Spleen (tissue), 11 donors: ENCODE measurements at regions not wholly inside any gene's neighbourhood (a gene's known extent, or its start where the extent isn't known, plus 50 kb on each side); places are given as distances from the start of the nearest gene placed in this dataset.

Experiments
- DNase-seq: peaks from one replicate; pipeline ENCODE4 v3.0.0-alpha.2; 2020
- H3K27ac ChIP-seq, 8 donors: fragments of 200-600 bp; sonication (generic) in 7 of 8; 1 replicate in 4 of 8; 2 replicates in 4 of 8; pipeline versions ENCODE4 v1.5.0 to v1.8.0; 2016 to 2021; ENCODE audit warnings: inconsistent platforms in 4 of 8, mild to moderate bottlenecking in 4 of 8, moderate library complexity in 1 of 8
- H3K27me3 ChIP-seq, 7 donors: fragments of 200-600 bp; sonication (generic) in 6 of 7; replicated peaks in 1 of 7; 1 replicate in 4 of 7; 2 replicates in 3 of 7; pipeline versions ENCODE4 v1.5.0 to v1.8.0; 2016 to 2021; ENCODE audit warnings: inconsistent platforms in 3 of 7, mild to moderate bottlenecking in 1 of 7
- H3K36me3 ChIP-seq, 6 donors: fragments of 200-600 bp; sonication (generic) in 5 of 6; 1 replicate in 4 of 6; 2 replicates in 2 of 6; pipeline versions ENCODE4 v1.5.0 to v1.8.0; 2016 to 2021; ENCODE audit warnings: inconsistent platforms in 2 of 6
- H3K4me1 ChIP-seq, 6 donors: fragments of 200-600 bp; sonication (generic) in 5 of 6; 1 replicate in 3 of 6; 2 replicates in 3 of 6; pipeline versions ENCODE4 v1.5.0 to v1.8.0; 2016 to 2021; ENCODE audit warnings: inconsistent platforms in 3 of 6
- H3K4me3 ChIP-seq, 8 donors: fragments of 200-600 bp; sonication (generic) in 7 of 8; 1 replicate in 4 of 8; 2 replicates in 4 of 8; pipeline versions ENCODE4 v1.5.0 to v1.8.0; 2016 to 2021; ENCODE audit warnings: inconsistent platforms in 4 of 8, mild to moderate bottlenecking in 4 of 8, moderate library complexity in 2 of 8
- H3K9me3 ChIP-seq, 8 donors: fragments of 200-600 bp; sonication (generic) in 7 of 8; 1 replicate in 4 of 8; 2 replicates in 4 of 8; pipeline versions ENCODE4 v1.5.0 to v1.8.0; 2016 to 2021; ENCODE audit warnings: inconsistent platforms in 4 of 8
- POLR2A ChIP-seq, 3 donors: fragments of 450-650 bp; IDR thresholded peaks; one replicate each; pipeline ENCODE4 v1.5.1; 2017; ENCODE audit warnings: antibody characterized with exemption in 3 of 3, mild to moderate bottlenecking in 1 of 3
- POLR2AphosphoS5 ChIP-seq, 3 donors: sonication (generic); formaldehyde crosslinking; IDR thresholded peaks; one replicate each; pipeline ENCODE4 v1.5.1; 2017; ENCODE audit warnings: antibody characterized with exemption in 3 of 3
- WGBS, 5 donors: extraction: QIAGEN DNeasy Blood & Tissue Kit in 3 of 5; methylation state at CpG; one replicate each; pipeline versions ENCODE4 v1.1.5 to v1.1.7; 2013 to 2018; 5-methylcytosine and 5-hydroxymethylcytosine counted together
- intact Hi-C: fragments of 100-400 bp; cut with DNase I; formaldehyde crosslinking; loops from one replicate; pipeline ENCODE4 v1.15.0; 2023; ENCODE audit warnings: low total_unique reads
- TF ChIP-seq, protein P1 (sequence below), 11 experiments: fragments of 200-600 bp in 7 of 11; fragments of 450-650 bp in 4 of 11; sonication (generic) in 4 of 11; IDR thresholded peaks in 8 of 11; conservative IDR thresholded peaks in 3 of 11; 1 replicate in 7 of 11; 2 replicates in 4 of 11; pipeline versions ENCODE4 v1.4.0 to v1.8.0; 2016 to 2021; ENCODE audit warnings: antibody characterized with exemption in 11 of 11, inconsistent platforms in 4 of 11, mild to moderate bottlenecking in 1 of 11
- donor health status: healthy with polysubstance abuse.
- donor health status: DM: no; HTN: no; CAD: no; lungs with moderate emphysema.
- donor health status: DM: no; HTN: no; CAD: no.
- donor health status: Bipolar disorder and iron deficiency.
- donor health status: healthy.
- donor health status: DM: no; HTN: no; CAD: no.
- donor health status: DM: yes; HTN: yes; CAD: no.

DNA sequence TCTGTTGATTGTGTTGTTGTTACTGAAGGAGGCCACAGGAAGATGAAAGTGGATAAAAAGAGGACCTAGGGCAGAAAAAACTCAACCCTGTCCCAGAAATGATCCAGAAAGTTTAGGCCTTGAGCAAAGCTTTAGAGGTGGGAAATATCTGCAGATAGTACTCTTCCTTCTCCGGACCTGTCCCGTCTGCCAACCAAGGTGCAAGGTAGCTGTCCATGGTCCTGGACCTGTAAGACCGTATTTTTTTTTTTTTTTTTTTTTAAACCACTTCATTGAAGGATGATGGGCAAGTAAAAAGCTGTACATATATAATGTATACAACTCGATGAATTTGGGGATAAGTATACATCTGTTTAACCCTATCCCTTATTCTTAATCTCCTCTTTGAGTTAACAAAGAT lies 225.9 kb downstream of the OLFM4 start:
- DNase-seq, result no peak
- intact Hi-C loops, result no loop called here
- TF ChIP-seq, protein P1, sequence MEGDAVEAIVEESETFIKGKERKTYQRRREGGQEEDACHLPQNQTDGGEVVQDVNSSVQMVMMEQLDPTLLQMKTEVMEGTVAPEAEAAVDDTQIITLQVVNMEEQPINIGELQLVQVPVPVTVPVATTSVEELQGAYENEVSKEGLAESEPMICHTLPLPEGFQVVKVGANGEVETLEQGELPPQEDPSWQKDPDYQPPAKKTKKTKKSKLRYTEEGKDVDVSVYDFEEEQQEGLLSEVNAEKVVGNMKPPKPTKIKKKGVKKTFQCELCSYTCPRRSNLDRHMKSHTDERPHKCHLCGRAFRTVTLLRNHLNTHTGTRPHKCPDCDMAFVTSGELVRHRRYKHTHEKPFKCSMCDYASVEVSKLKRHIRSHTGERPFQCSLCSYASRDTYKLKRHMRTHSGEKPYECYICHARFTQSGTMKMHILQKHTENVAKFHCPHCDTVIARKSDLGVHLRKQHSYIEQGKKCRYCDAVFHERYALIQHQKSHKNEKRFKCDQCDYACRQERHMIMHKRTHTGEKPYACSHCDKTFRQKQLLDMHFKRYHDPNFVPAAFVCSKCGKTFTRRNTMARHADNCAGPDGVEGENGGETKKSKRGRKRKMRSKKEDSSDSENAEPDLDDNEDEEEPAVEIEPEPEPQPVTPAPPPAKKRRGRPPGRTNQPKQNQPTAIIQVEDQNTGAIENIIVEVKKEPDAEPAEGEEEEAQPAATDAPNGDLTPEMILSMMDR (IDR thresholded peaks at IDR 0.05 in 8 of 11, conservative IDR thresholded peaks at IDR 0.05 in 3 of 11), result no peak
- no peak for TF ChIP-seq POLR2AphosphoS5 (IDR thresholded peaks at IDR 0.05)
- TF ChIP-seq POLR2A (IDR thresholded peaks at IDR 0.05), result no peak
- Histone ChIP-seq H3K36me3 (no peaks in the 10 kb centered on the region), H3K4me3 (no peak overlapping the region), H3K9me3 (no peaks in the 10 kb centered on the region), H3K4me1 (no peaks in the 10 kb centered on the region), H3K27me3 (peaks cover 0 to 20% (median 0%) of the 10 kb centered on the region in 7 donors), H3K27ac (no peak overlapping the region)
- 24 to 34% (median 29%) methylated on average over 4 of the region's 4 CpGs for WGBS, 5 donors

DNA sequence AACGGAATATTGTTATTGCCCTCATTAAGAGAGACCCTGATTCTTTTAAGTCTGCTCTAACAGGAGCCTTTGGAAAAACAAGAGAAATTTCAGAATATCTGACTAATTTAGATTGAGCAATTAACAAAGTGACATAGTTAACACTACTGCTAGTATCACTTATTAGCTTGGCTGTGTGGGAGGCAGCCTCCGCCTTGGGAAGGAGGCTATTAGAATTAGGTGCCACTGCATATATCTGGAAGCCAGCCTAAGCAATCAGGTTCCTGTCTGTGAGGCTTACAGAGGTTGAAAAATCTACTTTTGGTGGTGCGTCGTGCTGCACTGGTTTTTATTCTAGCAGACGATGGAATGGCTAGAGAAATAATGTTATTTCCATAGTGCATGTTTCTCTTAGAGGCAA lies 227.2 kb downstream of the OLFM4 start:
- H3K36me3 ChIP-seq, result no peaks in the 10 kb centered on the region
- H3K27me3 ChIP-seq, result peaks cover 0 to 20% (median 0%) of the 10 kb centered on the region in 7 donors
- H3K27ac ChIP-seq, result no peak overlapping the region
- 87 to 91% (median 90%) methylated on average over 5 of the region's 5 CpGs for WGBS, 5 donors
- no peaks in the 10 kb centered on the region for H3K9me3 ChIP-seq
- intact Hi-C loops, result no loop called here
- TF ChIP-seq POLR2A (IDR thresholded peaks at IDR 0.05) (no peak), POLR2AphosphoS5 (IDR thresholded peaks at IDR 0.05) (no peak)
- TF ChIP-seq, protein P1 (IDR thresholded peaks at IDR 0.05 in 8 of 11, conservative IDR thresholded peaks at IDR 0.05 in 3 of 11), result no peak
- DNase-seq, result no peak
- no peaks in the 10 kb centered on the region for H3K4me1 ChIP-seq
- H3K4me3 ChIP-seq, result no peak overlapping the region

DNA sequence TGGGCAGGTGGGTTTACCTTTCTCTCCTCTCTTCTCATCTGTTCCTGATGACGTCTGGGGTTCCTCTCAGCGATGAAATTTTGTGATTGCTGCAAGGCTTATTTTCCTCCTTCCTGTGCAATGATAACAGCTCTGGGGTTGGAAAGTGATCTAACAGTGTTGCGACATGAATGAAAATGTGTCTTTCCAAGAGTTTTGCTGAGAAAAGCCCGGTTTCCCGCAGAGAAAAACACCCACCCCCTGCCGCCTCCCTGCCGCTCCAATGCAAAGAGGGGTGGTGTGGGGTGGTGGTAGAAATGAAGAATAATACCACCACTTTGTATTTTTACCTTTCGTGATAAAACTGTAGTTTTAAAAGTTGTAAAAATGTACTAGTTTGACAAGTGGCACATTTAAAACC lies 232.0 kb downstream of the OLFM4 start:
- TF ChIP-seq POLR2A (IDR thresholded peaks at IDR 0.05) (no peak), POLR2AphosphoS5 (IDR thresholded peaks at IDR 0.05) (no peak)
- TF ChIP-seq, protein P1 (IDR thresholded peaks at IDR 0.05 in 8 of 11, conservative IDR thresholded peaks at IDR 0.05 in 3 of 11), result no peak
- Histone ChIP-seq H3K4me1 (no peaks in the 10 kb centered on the region), H3K36me3 (no peaks in the 10 kb centered on the region), H3K27me3 (peaks cover 0 to 20% (median 0%) of the 10 kb centered on the region in 7 donors), H3K9me3 (no peaks in the 10 kb centered on the region), H3K4me3 (no peak overlapping the region), H3K27ac (no peak overlapping the region)
- intact Hi-C loops, result no loop called here
- no peak for DNase-seq
- 61 to 74% (median 66%) methylated on average over 8 of the region's 8 CpGs for WGBS, 5 donors

DNA sequence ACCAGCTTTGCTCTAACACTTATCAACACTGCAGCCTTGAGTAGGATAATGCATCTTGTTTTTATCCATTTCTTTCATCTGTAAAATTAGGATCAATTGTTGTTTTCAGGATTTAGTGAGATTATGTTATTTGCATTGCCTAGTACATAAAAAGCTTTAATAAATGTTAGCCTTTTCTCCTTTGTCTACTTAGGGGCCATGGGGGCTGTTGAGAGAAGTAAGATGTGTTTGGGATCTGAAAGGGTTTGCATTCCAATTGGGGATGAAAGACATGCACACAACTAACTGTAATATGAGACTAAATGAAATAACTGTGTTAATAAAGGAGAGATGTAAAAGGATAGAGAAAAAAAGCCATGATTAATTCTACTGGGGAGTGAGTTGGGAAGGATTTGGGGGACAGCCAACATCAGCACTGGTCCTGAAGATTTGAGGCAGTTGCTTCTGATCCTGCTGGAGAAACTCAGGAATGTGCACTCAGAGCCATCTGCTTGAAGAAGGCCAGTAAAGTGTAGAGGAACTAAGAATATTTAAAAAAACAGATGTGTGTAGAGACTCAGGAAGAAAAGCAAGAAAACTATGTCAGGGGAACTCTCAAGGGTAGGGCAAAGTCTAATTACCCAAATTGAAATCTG lies 236.3 kb downstream of the OLFM4 start:
- Histone ChIP-seq H3K27me3 (no peaks in the 10 kb centered on the region), H3K4me1 (no peaks in the 10 kb centered on the region), H3K9me3 (peaks cover 0 to 8% (median 3%) of the 10 kb centered on the region in 8 donors), H3K27ac (no peak overlapping the region), H3K36me3 (no peaks in the 10 kb centered on the region), H3K4me3 (no peak overlapping the region)
- intact Hi-C loops, result no loop called here
- DNase-seq, result no peak
- TF ChIP-seq POLR2AphosphoS5 (IDR thresholded peaks at IDR 0.05), result no peak
- TF ChIP-seq POLR2A (IDR thresholded peaks at IDR 0.05), result no peak
- TF ChIP-seq, protein P1 (IDR thresholded peaks at IDR 0.05 in 8 of 11, conservative IDR thresholded peaks at IDR 0.05 in 3 of 11), result no peak
